IPS DF 6.9 (cell line): ENCODE measurements at regions not wholly inside any gene's neighbourhood (a gene's known extent, or its start where the extent isn't known, plus 50 kb on each side); places are given as distances from the start of the nearest gene placed in this dataset.

Source experiments
- DNase-seq: peaks from one replicate; pipeline ENCODE4 v3.0.0-alpha.2; 2013; ENCODE audit warnings: low read depth, low spot score
- H3K27ac ChIP-seq: one replicate; pipeline ENCODE4 v1.5.1; 2013; ENCODE audit warnings: low read length, control low read depth
- H3K27me3 ChIP-seq: 2 replicates; pipeline ENCODE4 v1.6.1; 2013; ENCODE audit warnings: mild to moderate bottlenecking, low read length; ENCODE audit not compliant: control insufficient read depth, insufficient read depth
- H3K36me3 ChIP-seq: 2 replicates; pipeline ENCODE4 v1.6.1; 2013; ENCODE audit warnings: low read length; ENCODE audit not compliant: control insufficient read depth, insufficient read depth
- H3K4me1 ChIP-seq: 2 replicates; pipeline ENCODE4 v1.6.1; 2013; ENCODE audit warnings: low read length; ENCODE audit not compliant: control insufficient read depth, insufficient read depth
- H3K4me3 ChIP-seq: 2 replicates; pipeline ENCODE4 v1.5.1; 2013; ENCODE audit warnings: mild to moderate bottlenecking, low read length
- H3K9me3 ChIP-seq: 2 replicates; pipeline ENCODE4 v1.6.1; 2013; ENCODE audit warnings: low read length, inconsistent platforms; ENCODE audit not compliant: control insufficient read depth, insufficient read depth
- WGBS: extraction: QIAGEN DNeasy Blood & Tissue Kit; methylation state at CpG from one replicate; pipeline ENCODE4 v1.1.7; 2013; ENCODE audit warnings: mixed read lengths, missing lambda C conversion rate; ENCODE audit not compliant: insufficient read length, insufficient coverage; 5-methylcytosine and 5-hydroxymethylcytosine counted together

GRCh38 chr7:93048136-93048930 lies 69.4 kb downstream of the SAMD9 start:
- WGBS = no CpG with 5 or more reads among the region's 3 CpGs

GRCh38 chr7:93047514-93048099 lies 70.2 kb downstream of the SAMD9 start:
- H3K4me3 ChIP-seq = no peak overlapping the region
- WGBS = no CpG with 5 or more reads among the region's 1 CpG
- no peaks in the 10 kb centered on the region for H3K36me3 ChIP-seq
- H3K9me3 ChIP-seq = no peaks in the 10 kb centered on the region
- H3K27ac ChIP-seq = no peak overlapping the region
- DNase-seq = no peak
- peaks cover 1% of the 10 kb centered on the region; the same call in 1 of the 2 replicates for H3K4me1 ChIP-seq
- H3K27me3 ChIP-seq = peaks cover 4% of the 10 kb centered on the region

More at GRCh38 chr7:93048136-93048930, 69.4 kb downstream of the SAMD9 start:
- no peaks in the 10 kb centered on the region for H3K36me3 ChIP-seq
- DNase-seq = no peak
- H3K4me1 ChIP-seq = peaks cover 1% of the 10 kb centered on the region; the same call in 1 of the 2 replicates
- no peak overlapping the region for H3K4me3 ChIP-seq
- H3K27ac ChIP-seq = no peak overlapping the region
- H3K27me3 ChIP-seq = peaks cover 1% of the 10 kb centered on the region
- no peaks in the 10 kb centered on the region for H3K9me3 ChIP-seq

GRCh38 chr7:93046641-93047040 lies 71.1 kb downstream of the SAMD9 start:
- Histone ChIP-seq H3K36me3 (no peaks in the 10 kb centered on the region), H3K4me1 (peaks cover 1% of the 10 kb centered on the region; the same call in 1 of the 2 replicates), H3K4me3 (no peak overlapping the region), H3K27ac (no peak overlapping the region), H3K27me3 (peaks cover 4% of the 10 kb centered on the region), H3K9me3 (no peaks in the 10 kb centered on the region)
- DNase-seq = no peak
- WGBS = no CpG with 5 or more reads among the region's 4 CpGs

GRCh38 chr7:93044147-93044810 lies 73.5 kb downstream of the SAMD9 start:
- H3K4me3 ChIP-seq = no peak overlapping the region; the same call in 1 of the 2 replicates
- peaks cover 4% of the 10 kb centered on the region for H3K27me3 ChIP-seq
- H3K4me1 ChIP-seq = peaks cover 5% of the 10 kb centered on the region
- peak; percentile 39 for DNase-seq
- no peaks in the 10 kb centered on the region for H3K9me3 ChIP-seq
- H3K36me3 ChIP-seq = no peaks in the 10 kb centered on the region
- H3K27ac ChIP-seq = no peak overlapping the region
- no CpG with 5 or more reads among the region's 6 CpGs for WGBS

- DNase-seq = peak; percentile 16
- no peaks in the 10 kb centered on the region for H3K9me3 ChIP-seq
- H3K36me3 ChIP-seq = no peaks in the 10 kb centered on the region
- H3K27ac ChIP-seq = no peak overlapping the region
- H3K4me1 ChIP-seq = peaks cover 7% of the 10 kb centered on the region
- WGBS = no CpG with 5 or more reads among the region's 28 CpGs
- peaks cover 4% of the 10 kb centered on the region for H3K27me3 ChIP-seq
- H3K4me3 ChIP-seq = peak overlapping the region; percentile 30; the same call in 1 of the 2 replicates
Observed at GRCh38 chr7:93043385-93043985, 74.3 kb downstream of the SAMD9 start.

- no peak overlapping the region for H3K4me3 ChIP-seq
- no peak for DNase-seq
- peaks cover 7% of the 10 kb centered on the region for H3K4me1 ChIP-seq
- no peak overlapping the region for H3K27ac ChIP-seq
- H3K27me3 ChIP-seq = peaks cover 3% of the 10 kb centered on the region
- H3K36me3 ChIP-seq = no peaks in the 10 kb centered on the region
- no peaks in the 10 kb centered on the region for H3K9me3 ChIP-seq
- no CpG with 5 or more reads among the region's 10 CpGs for WGBS
Observed at GRCh38 chr7:93040355-93040754, 77.4 kb downstream of the SAMD9 start.

- Histone ChIP-seq H3K36me3 (no peaks in the 10 kb centered on the region), H3K27me3 (peaks cover 2% of the 10 kb centered on the region; the same call in 1 of the 2 replicates), H3K9me3 (no peaks in the 10 kb centered on the region), H3K27ac (no peak overlapping the region), H3K4me1 (peaks cover 7% of the 10 kb centered on the region), H3K4me3 (no peak overlapping the region)
- no peak for DNase-seq
- no CpG with 5 or more reads among the region's 3 CpGs for WGBS
Observed at GRCh38 chr7:93039786-93040185, 78.0 kb downstream of the SAMD9 start.

- Histone ChIP-seq H3K27me3 (peaks cover 2% of the 10 kb centered on the region; the same call in 1 of the 2 replicates), H3K36me3 (no peaks in the 10 kb centered on the region), H3K4me1 (peaks cover 6% of the 10 kb centered on the region), H3K27ac (no peak overlapping the region), H3K4me3 (no peak overlapping the region), H3K9me3 (no peaks in the 10 kb centered on the region)
- WGBS = no CpG with 5 or more reads among the region's 3 CpGs
- no peak for DNase-seq
Observed at GRCh38 chr7:93039282-93039681, 78.5 kb downstream of the SAMD9 start.

- Histone ChIP-seq H3K36me3 (no peaks in the 10 kb centered on the region), H3K4me3 (no peak overlapping the region), H3K4me1 (peaks cover 6% of the 10 kb centered on the region; the same call in 1 of the 2 replicates), H3K27ac (no peak overlapping the region), H3K27me3 (no peaks in the 10 kb centered on the region), H3K9me3 (no peaks in the 10 kb centered on the region)
- DNase-seq = no peak
- WGBS = no CpG with 5 or more reads among the region's 2 CpGs
Observed at GRCh38 chr7:93036807-93037206, 81.0 kb downstream of the SAMD9 start.

- Histone ChIP-seq H3K9me3 (no peaks in the 10 kb centered on the region), H3K4me3 (no peak overlapping the region), H3K36me3 (no peaks in the 10 kb centered on the region), H3K27ac (no peak overlapping the region), H3K27me3 (no peaks in the 10 kb centered on the region), H3K4me1 (peaks cover 6% of the 10 kb centered on the region; the same call in 1 of the 2 replicates)
- DNase-seq = no peak
- no CpG with 5 or more reads among the region's 1 CpG for WGBS
Observed at GRCh38 chr7:93036149-93036640, 81.6 kb downstream of the SAMD9 start.
